ENCODE measurements at regions not wholly inside any gene's neighbourhood (a gene's known extent, or its start where the extent isn't known, plus 50 kb on each side); places are given as distances from the start of the nearest gene placed in this dataset.
"Not testable (repeated sequence)": the region's sequence is repeated elsewhere in the genome, so short reads cannot be mapped to it uniquely, and the experiment has no call there.

DNA sequence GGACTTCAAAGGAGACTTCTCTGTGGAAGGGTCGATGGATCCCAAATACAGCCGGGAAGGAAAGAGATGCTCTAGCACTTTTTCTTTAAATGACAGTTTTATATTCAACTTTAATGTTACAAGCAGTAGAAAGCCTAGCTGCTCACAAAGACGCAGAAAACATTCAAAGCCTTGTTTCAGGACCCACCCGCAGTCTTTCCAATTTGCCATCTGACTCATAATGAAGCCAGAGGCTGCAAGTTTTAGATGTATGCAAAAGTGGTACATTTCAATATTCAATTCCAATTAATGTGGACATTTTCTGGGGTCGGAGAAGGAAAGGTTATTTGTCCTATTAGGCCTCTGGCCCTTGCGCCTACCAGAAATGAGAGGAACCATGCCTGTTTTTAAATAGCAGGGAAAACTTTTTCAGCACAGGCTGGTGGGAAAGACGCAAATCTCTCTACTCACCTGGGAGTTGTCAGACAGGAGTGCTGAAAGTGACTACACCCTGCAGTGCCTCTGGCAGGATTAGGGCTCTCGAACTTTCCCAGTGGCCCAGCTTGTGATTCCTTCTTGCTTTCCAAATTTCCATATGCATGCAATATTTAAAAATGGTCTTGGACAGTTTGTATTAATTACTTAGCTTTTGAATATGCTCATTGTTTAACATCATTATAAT is 117.4 kb upstream of the MBNL1 start:
- H3K4me3 ChIP-seq (ENCODE audit: low read depth in 1 of 2, low read length in 2 of 2): no peak overlapping the region

DNA sequence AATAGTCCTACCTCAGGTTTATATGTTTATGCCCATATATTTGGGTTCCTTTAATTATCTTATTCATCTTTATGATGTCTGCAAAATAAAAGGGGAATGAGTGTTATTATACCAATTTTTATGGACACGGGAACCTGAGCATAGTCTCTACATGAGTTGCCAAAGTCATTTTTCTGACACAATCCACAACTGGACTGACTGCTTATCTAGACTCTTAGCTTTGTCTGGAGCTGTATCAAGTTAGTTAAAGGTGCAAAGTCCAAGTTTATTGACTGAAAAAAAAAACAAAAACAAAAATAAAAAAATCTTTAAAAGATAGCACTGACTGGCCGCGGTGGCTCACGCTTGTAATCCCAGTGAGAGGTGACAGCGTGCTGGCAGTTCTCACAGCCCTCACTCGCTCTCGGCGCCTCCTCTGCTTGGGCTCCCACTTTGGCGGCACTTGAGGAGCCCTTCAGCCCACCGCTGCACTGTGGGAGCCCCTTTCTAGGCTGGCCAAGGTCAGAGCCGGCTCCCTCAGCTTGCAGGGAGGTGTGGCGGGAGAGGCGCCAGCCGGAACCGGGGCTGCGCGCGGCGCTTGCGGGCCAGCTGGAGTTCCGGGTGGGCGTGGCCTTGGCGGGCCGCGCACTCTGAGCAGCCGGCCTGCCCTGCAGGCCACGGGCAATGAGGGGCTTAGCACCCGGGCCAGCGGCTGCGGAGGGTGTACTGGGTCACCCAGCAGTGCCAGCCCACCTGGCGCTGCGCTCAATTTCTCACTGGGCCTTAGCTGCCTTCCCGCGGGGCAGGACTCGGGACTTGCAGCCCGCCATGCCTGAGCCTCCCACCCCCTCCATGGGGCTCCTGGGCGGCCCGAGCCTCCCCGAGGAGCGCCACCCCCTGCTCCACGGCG is 116.6 kb upstream of the MBNL1 start:
- not testable (repeated sequence) for H3K9me3 ChIP-seq (ENCODE audit: insufficient read depth, low read length, severe bottlenecking); H3K4me3 ChIP-seq (ENCODE audit: low read depth in 1 of 2, low read length in 2 of 2); DNase-seq; H3K36me3 ChIP-seq (ENCODE audit: insufficient read depth, low read length); H3K27me3 ChIP-seq (ENCODE audit: insufficient read depth, low read length, poor library complexity); H3K27ac ChIP-seq (ENCODE audit: low read length); H3K9ac ChIP-seq (ENCODE audit: low read depth, low read length); ATAC-seq (ENCODE audit: insufficient read depth, low read depth); H4K20me1 ChIP-seq (ENCODE audit: insufficient read depth, low read length); H3K79me2 ChIP-seq (ENCODE audit: insufficient read depth, low read length); H3K4me1 ChIP-seq (ENCODE audit: insufficient read depth, low read length); H2AFZ ChIP-seq (ENCODE audit: low read depth, low read length); H3K4me2 ChIP-seq (ENCODE audit: insufficient read depth, low read length)

More for the DNA sequence above, 117.4 kb upstream of the MBNL1 start:
- TF ChIP-seq EZH2 (IDR thresholded peaks at IDR 0.05; ENCODE audit: borderline replicate concordance, low read depth, low read length, severe bottlenecking) (no peak), CTCF (IDR thresholded peaks at IDR 0.05; ENCODE audit: borderline replicate concordance, extremely low read depth, low read length, poor library complexity, severe bottlenecking) (no peak)
- no peak overlapping the region for H3K27ac ChIP-seq (ENCODE audit: low read length)
- H3K9me3 ChIP-seq (ENCODE audit: insufficient read depth, low read length, severe bottlenecking): no peaks in the 10 kb centered on the region
- H3K27me3 ChIP-seq (ENCODE audit: insufficient read depth, low read length, poor library complexity): no peaks in the 10 kb centered on the region
- H3K36me3 ChIP-seq (ENCODE audit: insufficient read depth, low read length): no peaks in the 10 kb centered on the region
- no peak overlapping the region for H2AFZ ChIP-seq (ENCODE audit: low read depth, low read length)
- no peak for ATAC-seq (ENCODE audit: insufficient read depth, low read depth)
- no peak overlapping the region for H3K4me2 ChIP-seq (ENCODE audit: insufficient read depth, low read length)
- no peaks in the 10 kb centered on the region for H3K79me2 ChIP-seq (ENCODE audit: insufficient read depth, low read length)
- no peak for DNase-seq
- H3K4me1 ChIP-seq (ENCODE audit: insufficient read depth, low read length): no peaks in the 10 kb centered on the region
- no peaks in the 10 kb centered on the region for H4K20me1 ChIP-seq (ENCODE audit: insufficient read depth, low read length)
- no peak overlapping the region for H3K9ac ChIP-seq (ENCODE audit: low read depth, low read length)

- not testable (repeated sequence) for H3K4me1 ChIP-seq (ENCODE audit: insufficient read depth, low read length); H3K4me2 ChIP-seq (ENCODE audit: insufficient read depth, low read length); DNase-seq; H3K36me3 ChIP-seq (ENCODE audit: insufficient read depth, low read length); H3K9ac ChIP-seq (ENCODE audit: low read depth, low read length); ATAC-seq (ENCODE audit: insufficient read depth, low read depth); H2AFZ ChIP-seq (ENCODE audit: low read depth, low read length); H3K4me3 ChIP-seq (ENCODE audit: low read depth in 1 of 2, low read length in 2 of 2); H3K79me2 ChIP-seq (ENCODE audit: insufficient read depth, low read length); H3K27me3 ChIP-seq (ENCODE audit: insufficient read depth, low read length, poor library complexity); H4K20me1 ChIP-seq (ENCODE audit: insufficient read depth, low read length); H3K27ac ChIP-seq (ENCODE audit: low read length); H3K9me3 ChIP-seq (ENCODE audit: insufficient read depth, low read length, severe bottlenecking)
Measured at GRCh38 chr3:152153115-152153514, 115.6 kb upstream of the MBNL1 start.

GRCh38 chr3:152155246-152156020 is 113.3 kb upstream of the MBNL1 start:
- Histone ChIP-seq H3K9ac (ENCODE audit: low read depth, low read length) (no peak overlapping the region), H3K36me3 (ENCODE audit: insufficient read depth, low read length) (no peaks in the 10 kb centered on the region), H4K20me1 (ENCODE audit: insufficient read depth, low read length) (no peaks in the 10 kb centered on the region), H3K4me2 (ENCODE audit: insufficient read depth, low read length) (no peak overlapping the region), H3K27ac (ENCODE audit: low read length) (no peak overlapping the region), H3K79me2 (ENCODE audit: insufficient read depth, low read length) (no peaks in the 10 kb centered on the region), H3K9me3 (ENCODE audit: insufficient read depth, low read length, severe bottlenecking) (no peaks in the 10 kb centered on the region), H2AFZ (ENCODE audit: low read depth, low read length) (no peak overlapping the region), H3K4me3 (ENCODE audit: low read depth in 1 of 2, low read length in 2 of 2) (no peak overlapping the region), H3K27me3 (ENCODE audit: insufficient read depth, low read length, poor library complexity) (no peaks in the 10 kb centered on the region), H3K4me1 (ENCODE audit: insufficient read depth, low read length) (no peaks in the 10 kb centered on the region)
- DNase-seq (no peak), ATAC-seq (ENCODE audit: insufficient read depth, low read depth) (no peak)
- TF ChIP-seq CTCF (IDR thresholded peaks at IDR 0.05; ENCODE audit: borderline replicate concordance, extremely low read depth, low read length, poor library complexity, severe bottlenecking): no peak
- TF ChIP-seq EZH2 (IDR thresholded peaks at IDR 0.05; ENCODE audit: borderline replicate concordance, low read depth, low read length, severe bottlenecking): no peak

Measured in DND-41 (cell line).